Left ventricle myocardium inferior (tissue), 1 donor: ENCODE measurements at regions not wholly inside any gene's neighbourhood (a gene's known extent, or its start where the extent isn't known, plus 50 kb on each side); places are given as distances from the start of the nearest gene placed in this dataset.

Source experiments
- DNase-seq: peaks from one replicate; pipeline ENCODE4 v3.0.0-alpha.2; 2020
- H3K27ac ChIP-seq: fragments of 200-600 bp; replicated peaks from 2 replicates; pipeline ENCODE4 v1.8.0; 2021
- H3K27me3 ChIP-seq: fragments of 200-600 bp; 2 replicates; pipeline ENCODE4 v1.8.0; 2021; ENCODE audit warnings: low read depth
- H3K36me3 ChIP-seq: fragments of 200-600 bp; 2 replicates; pipeline ENCODE4 v1.8.0; 2021
- H3K4me1 ChIP-seq: fragments of 200-600 bp; 2 replicates; pipeline ENCODE4 v1.8.0; 2021
- H3K4me3 ChIP-seq: fragments of 200-600 bp; 2 replicates; pipeline ENCODE4 v1.8.0; 2021; ENCODE audit warnings: mild to moderate bottlenecking, moderate library complexity
- H3K9me3 ChIP-seq: fragments of 200-600 bp; replicated peaks from 2 replicates; pipeline ENCODE4 v1.8.0; 2021
- intact Hi-C: fragments of 100-400 bp; cut with micrococcal nuclease; formaldehyde crosslinking; loops from one replicate; pipeline ENCODE4 v1.11.0; 2022
- TF ChIP-seq, protein P1 (sequence below): fragments of 200-600 bp; IDR thresholded peaks from 2 replicates; pipeline ENCODE4 v1.8.0; 2021; ENCODE audit warnings: antibody characterized with exemption, mild to moderate bottlenecking, borderline replicate concordance
- donor health status: DM: no; HTN: yes; CAD: no; lungs with severe emphysema.

DNA sequence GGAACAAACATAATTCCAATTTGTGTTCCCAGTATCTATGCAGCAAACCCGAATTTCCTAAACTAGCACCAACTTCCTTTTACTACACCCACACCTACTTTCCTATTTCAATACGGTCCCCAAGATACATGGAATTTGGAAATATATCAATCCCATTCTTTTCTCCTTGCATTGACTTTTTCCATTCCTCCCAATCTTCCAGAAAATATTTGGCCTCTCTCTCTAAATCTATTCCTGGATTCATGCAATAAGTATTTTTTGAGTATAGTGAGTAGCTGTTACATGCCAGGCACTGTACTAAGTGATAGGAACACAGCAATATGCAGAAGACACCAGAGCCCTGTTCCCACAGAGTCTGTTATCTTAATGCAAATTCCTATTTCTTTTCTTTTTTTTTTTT is 216.2 kb upstream of the PIK3R1 start:
- no peaks in the 10 kb centered on the region for H3K27me3 ChIP-seq
- H3K27ac ChIP-seq = peak overlapping the region; percentile 66
- no peak for DNase-seq
- no peak overlapping the region for H3K4me3 ChIP-seq
- H3K4me1 ChIP-seq = peaks cover 9% of the 10 kb centered on the region
- no peaks in the 10 kb centered on the region for H3K36me3 ChIP-seq
- TF ChIP-seq, protein P1, sequence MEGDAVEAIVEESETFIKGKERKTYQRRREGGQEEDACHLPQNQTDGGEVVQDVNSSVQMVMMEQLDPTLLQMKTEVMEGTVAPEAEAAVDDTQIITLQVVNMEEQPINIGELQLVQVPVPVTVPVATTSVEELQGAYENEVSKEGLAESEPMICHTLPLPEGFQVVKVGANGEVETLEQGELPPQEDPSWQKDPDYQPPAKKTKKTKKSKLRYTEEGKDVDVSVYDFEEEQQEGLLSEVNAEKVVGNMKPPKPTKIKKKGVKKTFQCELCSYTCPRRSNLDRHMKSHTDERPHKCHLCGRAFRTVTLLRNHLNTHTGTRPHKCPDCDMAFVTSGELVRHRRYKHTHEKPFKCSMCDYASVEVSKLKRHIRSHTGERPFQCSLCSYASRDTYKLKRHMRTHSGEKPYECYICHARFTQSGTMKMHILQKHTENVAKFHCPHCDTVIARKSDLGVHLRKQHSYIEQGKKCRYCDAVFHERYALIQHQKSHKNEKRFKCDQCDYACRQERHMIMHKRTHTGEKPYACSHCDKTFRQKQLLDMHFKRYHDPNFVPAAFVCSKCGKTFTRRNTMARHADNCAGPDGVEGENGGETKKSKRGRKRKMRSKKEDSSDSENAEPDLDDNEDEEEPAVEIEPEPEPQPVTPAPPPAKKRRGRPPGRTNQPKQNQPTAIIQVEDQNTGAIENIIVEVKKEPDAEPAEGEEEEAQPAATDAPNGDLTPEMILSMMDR = no peak
- intact Hi-C loops = no loop called here
- no peaks in the 10 kb centered on the region for H3K9me3 ChIP-seq

DNA sequence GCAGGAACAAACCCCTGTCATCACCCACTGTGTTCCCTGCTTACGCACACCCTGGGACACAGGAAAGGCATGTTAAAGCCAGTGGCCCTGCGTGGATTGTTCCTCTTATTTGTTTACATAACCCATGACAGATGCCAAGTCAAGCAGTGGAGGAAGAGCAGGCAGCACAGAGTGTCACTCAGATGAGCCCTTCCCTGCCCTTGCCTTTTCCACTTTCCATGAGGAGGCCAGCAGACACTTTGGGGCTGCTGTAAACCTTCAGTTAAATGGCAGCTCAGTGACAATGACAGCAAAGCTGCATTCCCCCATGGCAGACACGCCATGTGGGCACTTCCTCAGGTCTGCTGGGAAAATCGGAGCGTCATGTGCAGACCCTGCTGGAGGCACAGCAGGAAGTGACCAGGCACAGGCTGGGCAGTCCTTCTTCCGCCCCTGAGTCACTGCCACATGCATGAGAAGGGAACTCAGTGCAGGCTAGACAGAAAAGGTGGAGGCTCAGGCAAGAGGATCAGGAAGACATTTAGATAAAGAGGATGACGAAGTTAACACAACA is 216.8 kb upstream of the PIK3R1 start:
- Histone ChIP-seq H3K27ac (peak overlapping the region; percentile 66), H3K4me3 (no peak overlapping the region), H3K4me1 (peaks cover 9% of the 10 kb centered on the region), H3K9me3 (no peaks in the 10 kb centered on the region), H3K36me3 (no peaks in the 10 kb centered on the region), H3K27me3 (no peaks in the 10 kb centered on the region)
- intact Hi-C loops = no loop called here
- TF ChIP-seq, protein P1 = no peak
- DNase-seq = peak; percentile 42

DNA sequence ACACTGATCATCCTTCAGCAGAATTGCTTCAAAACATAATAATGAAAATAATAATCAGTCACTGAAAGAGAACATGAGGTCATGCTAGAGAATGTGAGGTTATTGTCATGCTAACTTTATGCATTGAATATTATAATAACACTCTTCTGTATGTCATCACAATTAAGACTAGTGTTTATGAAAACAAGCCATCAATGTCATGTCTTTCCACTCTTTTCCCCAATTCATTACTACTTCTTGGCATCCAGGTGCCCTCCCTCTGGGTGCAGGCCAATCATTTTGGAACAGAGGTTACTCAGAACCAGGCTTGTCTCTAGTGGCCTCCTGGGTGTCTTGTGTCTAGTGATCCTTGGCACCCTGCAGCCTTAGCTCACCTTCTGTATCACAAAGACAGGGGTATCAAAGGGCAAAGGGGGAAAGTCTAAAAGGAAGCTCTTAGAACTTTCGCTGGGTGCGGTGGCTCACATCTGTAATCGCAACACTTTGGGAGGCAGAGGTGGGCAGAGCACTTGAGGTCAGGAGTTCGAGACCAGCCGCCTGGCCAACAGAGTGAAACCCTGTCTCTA is 217.6 kb upstream of the PIK3R1 start:
- DNase-seq = no peak
- Histone ChIP-seq H3K27me3 (no peaks in the 10 kb centered on the region), H3K4me1 (peaks cover 9% of the 10 kb centered on the region), H3K36me3 (no peaks in the 10 kb centered on the region), H3K27ac (no peak overlapping the region), H3K4me3 (no peak overlapping the region), H3K9me3 (no peaks in the 10 kb centered on the region)
- TF ChIP-seq, protein P1 = no peak
- intact Hi-C loops = no loop called here

DNA sequence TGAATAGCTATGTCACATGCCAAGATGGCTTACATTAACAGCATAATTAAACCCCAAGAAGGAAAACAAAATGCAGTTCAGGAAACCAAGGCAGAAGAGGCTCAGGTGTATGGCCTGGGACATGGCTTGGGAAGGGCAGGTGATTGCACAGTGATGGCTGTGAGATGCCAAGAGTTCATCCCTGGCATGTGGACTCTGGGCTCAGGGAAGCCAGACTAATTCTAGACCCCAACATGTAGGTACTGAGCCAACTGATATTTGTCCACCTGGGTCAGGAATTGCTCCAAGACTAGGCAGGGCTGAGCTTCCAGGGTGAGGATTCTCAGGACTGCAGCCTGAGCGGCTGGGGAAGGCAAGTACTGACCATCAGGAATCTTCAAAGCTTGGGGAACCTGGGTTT is 218.4 kb upstream of the PIK3R1 start:
- Histone ChIP-seq H3K36me3 (no peaks in the 10 kb centered on the region), H3K4me1 (peaks cover 17% of the 10 kb centered on the region), H3K27ac (no peak overlapping the region), H3K27me3 (no peaks in the 10 kb centered on the region), H3K9me3 (no peaks in the 10 kb centered on the region), H3K4me3 (no peak overlapping the region)
- DNase-seq = no peak
- intact Hi-C loops = no loop called here
- TF ChIP-seq, protein P1 = no peak

DNA sequence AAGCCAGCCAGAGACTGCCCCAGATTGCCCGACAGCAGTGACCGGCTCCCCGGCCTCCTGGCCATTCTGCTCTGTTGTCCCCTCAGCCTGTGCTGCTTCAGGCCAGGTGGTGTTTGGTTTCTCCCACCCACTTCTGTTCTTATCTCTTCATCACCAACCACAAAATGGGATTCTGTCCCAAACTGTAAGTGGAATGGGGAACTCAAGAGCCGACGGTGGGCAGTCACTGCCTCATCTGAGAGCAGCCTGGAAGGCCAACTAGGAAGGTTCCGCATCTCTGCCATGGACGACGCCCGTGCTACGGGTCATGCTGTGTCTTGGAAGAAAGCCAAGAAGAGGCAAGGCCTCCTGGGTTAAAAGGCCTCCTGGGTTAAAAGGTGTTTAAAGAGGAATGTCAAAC is 219.0 kb upstream of the PIK3R1 start:
- H3K27ac ChIP-seq = no peak overlapping the region
- TF ChIP-seq, protein P1 = no peak
- DNase-seq = no peak
- H3K4me3 ChIP-seq = no peak overlapping the region
- no peaks in the 10 kb centered on the region for H3K9me3 ChIP-seq
- no peaks in the 10 kb centered on the region for H3K36me3 ChIP-seq
- intact Hi-C loops = no loop called here
- H3K4me1 ChIP-seq = peaks cover 22% of the 10 kb centered on the region
- no peaks in the 10 kb centered on the region for H3K27me3 ChIP-seq
